AG09319 (cell line): ENCODE measurements at regions not wholly inside any gene's neighbourhood (a gene's known extent, or its start where the extent isn't known, plus 50 kb on each side); places are given as distances from the start of the nearest gene placed in this dataset.
"Not testable (repeated sequence)": the region's sequence is repeated elsewhere in the genome, so short reads cannot be mapped to it uniquely, and the experiment has no call there.

Experiments
- DNase-seq: peaks from one replicate; pipeline ENCODE4 v3.0.0-alpha.2; 2010; ENCODE audit warnings: low read depth; ENCODE audit errors: extremely low read depth
- CTCF ChIP-seq: IDR thresholded peaks from 2 replicates; pipeline ENCODE4 v1.5.1; 2011; ENCODE audit warnings: low read depth, mild to moderate bottlenecking, inconsistent platforms, low read length, moderate library complexity

GRCh38 chr3:153484842-153485241, 322.8 kb downstream of the RAP2B start:
- no peak for DNase-seq
- TF ChIP-seq CTCF = no peak

GRCh38 chr3:153495422-153495821, 333.4 kb downstream of the RAP2B start:
- TF ChIP-seq CTCF = no peak
- DNase-seq = no peak

- no peak for TF ChIP-seq CTCF
- no peak for DNase-seq
Measured at GRCh38 chr3:153502682-153503081, 340.7 kb downstream of the RAP2B start.

GRCh38 chr3:153503873-153504272, 341.8 kb downstream of the RAP2B start:
- TF ChIP-seq CTCF = no peak
- no peak for DNase-seq

- not testable (repeated sequence) for DNase-seq
Measured at GRCh38 chr3:153506205-153506604, 344.2 kb downstream of the RAP2B start.

- not testable (repeated sequence) for DNase-seq
Measured at GRCh38 chr3:153506686-153507085, 344.7 kb downstream of the RAP2B start.

- no peak; the same call in none of the 2 replicates for TF ChIP-seq CTCF
Measured at GRCh38 chr3:153513236-153513635, 351.2 kb downstream of the RAP2B start.

GRCh38 chr3:153528473-153528872, 366.4 kb downstream of the RAP2B start:
- DNase-seq = no peak

More at GRCh38 chr3:153513236-153513635, 351.2 kb downstream of the RAP2B start:
- no peak for DNase-seq

More at GRCh38 chr3:153528473-153528872, 366.4 kb downstream of the RAP2B start:
- TF ChIP-seq CTCF = no peak
